Neural cell (in vitro differentiated cells): ENCODE measurements at regions not wholly inside any gene's neighbourhood (a gene's known extent, or its start where the extent isn't known, plus 50 kb on each side); places are given as distances from the start of the nearest gene placed in this dataset.
A peak's percentile ranks its signal among the peaks of the same experiment; 100 is the strongest.

Source experiments
- H2AFZ ChIP-seq: fragments of 200-600, 300-800 bp; sonication (generic), shearing (Covaris generic); 2 replicates; pipeline ENCODE4 v1.6.0; 2014; ENCODE audit warnings: low read depth, mild to moderate bottlenecking, antibody characterized with exemption, low read length, moderate library complexity
- H3F3A ChIP-seq: fragments of 200-600 bp; shearing (Covaris generic); 2 replicates; pipeline ENCODE4 v1.6.1; 2016; ENCODE audit warnings: mild to moderate bottlenecking, moderate library complexity, mixed read lengths, antibody characterized with exemption, low read length; ENCODE audit not compliant: insufficient read depth, poor library complexity, severe bottlenecking
- H3K27ac ChIP-seq: fragments of 200-600, 300-800 bp; sonication (generic), shearing (Covaris generic); 2 replicates; pipeline ENCODE4 v1.5.1; 2014; ENCODE audit warnings: mild to moderate bottlenecking, low read length, moderate library complexity
- H3K27me3 ChIP-seq: fragments of 300-800, 200-600 bp; sonication (generic), shearing (Covaris generic); 2 replicates; pipeline ENCODE4 v1.6.0; 2014; ENCODE audit warnings: mild to moderate bottlenecking, low read depth, low read length, moderate library complexity; ENCODE audit not compliant: insufficient read depth
- H3K36me3 ChIP-seq: fragments of 300-800, 200-600 bp; sonication (generic), shearing (Covaris generic); 2 replicates; pipeline ENCODE4 v1.5.1; 2014; ENCODE audit warnings: mild to moderate bottlenecking, antibody characterized with exemption, low read length, moderate library complexity; ENCODE audit not compliant: insufficient read depth
- H3K4me2 ChIP-seq: fragments of 300-800, 200-600 bp; sonication (generic), shearing (Covaris generic); 2 replicates; pipeline ENCODE4 v1.6.0; 2014; ENCODE audit warnings: mild to moderate bottlenecking, low read length
- H3K4me3 ChIP-seq: fragments of 300-800, 200-600 bp; sonication (generic), shearing (Covaris generic); 2 replicates; pipeline ENCODE4 v1.5.1; 2014; ENCODE audit warnings: mild to moderate bottlenecking, low read length, moderate library complexity
- H3K79me2 ChIP-seq: fragments of 200-600 bp; shearing (Covaris generic); replicated peaks from 2 replicates; pipeline ENCODE4 v1.6.0; 2014; ENCODE audit warnings: mild to moderate bottlenecking, low read length, moderate library complexity; ENCODE audit not compliant: insufficient read depth
- H3K9ac ChIP-seq: fragments of 300-800, 200-600 bp; sonication (generic), shearing (Covaris generic); 2 replicates; pipeline ENCODE4 v1.6.1; 2016; ENCODE audit warnings: mild to moderate bottlenecking, low read length, mixed read lengths
- H3K9me2 ChIP-seq: fragments of 200-600 bp; shearing (Covaris generic); 2 replicates; pipeline ENCODE4 v1.6.1; 2016; ENCODE audit warnings: mild to moderate bottlenecking, low read length, mixed read lengths; ENCODE audit not compliant: insufficient read depth
- H3K9me3 ChIP-seq: fragments of 200-600, 300-800 bp; sonication (generic), shearing (Covaris generic); 2 replicates; pipeline ENCODE4 v1.6.1; 2016; ENCODE audit warnings: mild to moderate bottlenecking, mixed run types, low read length, moderate library complexity, mixed read lengths
- H4K20me1 ChIP-seq: fragments of 200-600 bp; shearing (Covaris generic); 2 replicates; pipeline ENCODE4 v1.6.1; 2016; ENCODE audit warnings: mild to moderate bottlenecking, mixed run types; ENCODE audit not compliant: insufficient read depth
- EP300 ChIP-seq: fragments of 450-650 bp; conservative IDR thresholded peaks from 2 replicates; pipeline ENCODE4 v1.6.1; 2014; ENCODE audit warnings: antibody characterized with exemption, mild to moderate bottlenecking, moderate library complexity; ENCODE audit not compliant: poor library complexity, severe bottlenecking
- MXI1 ChIP-seq: fragments of 450-650 bp; conservative IDR thresholded peaks from 2 replicates; pipeline ENCODE4 v1.6.1; 2014; ENCODE audit warnings: antibody characterized with exemption, mild to moderate bottlenecking; ENCODE audit not compliant: poor library complexity, severe bottlenecking
- POLR2AphosphoS5 ChIP-seq: IDR thresholded peaks from 2 replicates; pipeline ENCODE4 v1.6.1; 2012
- RAD21 ChIP-seq: fragments of 450-650 bp; conservative IDR thresholded peaks from 2 replicates; pipeline ENCODE4 v1.6.1; 2014; ENCODE audit warnings: antibody characterized with exemption, mild to moderate bottlenecking, moderate library complexity
- SMC3 ChIP-seq: fragments of 450-650 bp; conservative IDR thresholded peaks from 2 replicates; pipeline ENCODE4 v1.6.1; 2014; ENCODE audit warnings: antibody characterized with exemption, mild to moderate bottlenecking, moderate library complexity; ENCODE audit not compliant: poor library complexity
- TAF1 ChIP-seq: IDR thresholded peaks from 2 replicates; pipeline ENCODE4 v1.6.1; 2012; ENCODE audit warnings: low read depth
- TF ChIP-seq, protein P1 (sequence below): IDR thresholded peaks from 2 replicates; pipeline ENCODE4 v1.6.1; 2012; ENCODE audit warnings: borderline replicate concordance
- TF ChIP-seq, protein P2 (sequence below): fragments of 450-650 bp; IDR thresholded peaks from 2 replicates; pipeline ENCODE4 v1.5.1; 2014; ENCODE audit warnings: antibody characterized with exemption, mild to moderate bottlenecking, moderate library complexity; ENCODE audit not compliant: poor library complexity, severe bottlenecking

DNA sequence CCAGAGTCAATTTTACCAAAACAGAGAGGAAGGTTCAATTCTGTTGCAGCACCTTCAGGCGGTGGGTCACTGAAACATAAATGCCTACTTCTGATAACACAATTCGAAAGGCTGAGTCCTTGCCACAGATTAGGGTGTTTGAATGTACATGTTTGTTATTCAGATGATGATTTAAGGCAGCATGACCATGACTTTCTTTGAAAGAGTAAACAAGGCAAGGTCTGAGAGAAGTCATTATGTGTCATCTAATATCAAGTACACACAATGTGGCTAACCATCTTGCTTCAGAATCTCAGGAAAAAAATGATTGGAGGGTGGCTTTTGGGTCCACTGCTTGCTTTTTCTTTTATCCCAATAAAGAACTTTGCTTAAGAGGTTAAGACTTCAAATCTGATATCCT is 457.5 kb downstream of the TAF11L14 start:
- Histone ChIP-seq H3K79me2 (no peaks in the 10 kb centered on the region), H2AFZ (no peak overlapping the region), H4K20me1 (no peaks in the 10 kb centered on the region), H3K9ac (no peak overlapping the region), H3K36me3 (no peaks in the 10 kb centered on the region), H3K4me3 (no peak overlapping the region), H3K9me3 (no peaks in the 10 kb centered on the region), H3K4me2 (no peak overlapping the region), H3K9me2 (no peaks in the 10 kb centered on the region), H3K27ac (no peak overlapping the region), H3F3A (no peaks in the 10 kb centered on the region), H3K27me3 (no peaks in the 10 kb centered on the region)
- TF ChIP-seq MXI1 (no peak), POLR2AphosphoS5 (no peak), TAF1 (no peak), RAD21 (no peak), EP300 (no peak)
- TF ChIP-seq, protein P1, sequence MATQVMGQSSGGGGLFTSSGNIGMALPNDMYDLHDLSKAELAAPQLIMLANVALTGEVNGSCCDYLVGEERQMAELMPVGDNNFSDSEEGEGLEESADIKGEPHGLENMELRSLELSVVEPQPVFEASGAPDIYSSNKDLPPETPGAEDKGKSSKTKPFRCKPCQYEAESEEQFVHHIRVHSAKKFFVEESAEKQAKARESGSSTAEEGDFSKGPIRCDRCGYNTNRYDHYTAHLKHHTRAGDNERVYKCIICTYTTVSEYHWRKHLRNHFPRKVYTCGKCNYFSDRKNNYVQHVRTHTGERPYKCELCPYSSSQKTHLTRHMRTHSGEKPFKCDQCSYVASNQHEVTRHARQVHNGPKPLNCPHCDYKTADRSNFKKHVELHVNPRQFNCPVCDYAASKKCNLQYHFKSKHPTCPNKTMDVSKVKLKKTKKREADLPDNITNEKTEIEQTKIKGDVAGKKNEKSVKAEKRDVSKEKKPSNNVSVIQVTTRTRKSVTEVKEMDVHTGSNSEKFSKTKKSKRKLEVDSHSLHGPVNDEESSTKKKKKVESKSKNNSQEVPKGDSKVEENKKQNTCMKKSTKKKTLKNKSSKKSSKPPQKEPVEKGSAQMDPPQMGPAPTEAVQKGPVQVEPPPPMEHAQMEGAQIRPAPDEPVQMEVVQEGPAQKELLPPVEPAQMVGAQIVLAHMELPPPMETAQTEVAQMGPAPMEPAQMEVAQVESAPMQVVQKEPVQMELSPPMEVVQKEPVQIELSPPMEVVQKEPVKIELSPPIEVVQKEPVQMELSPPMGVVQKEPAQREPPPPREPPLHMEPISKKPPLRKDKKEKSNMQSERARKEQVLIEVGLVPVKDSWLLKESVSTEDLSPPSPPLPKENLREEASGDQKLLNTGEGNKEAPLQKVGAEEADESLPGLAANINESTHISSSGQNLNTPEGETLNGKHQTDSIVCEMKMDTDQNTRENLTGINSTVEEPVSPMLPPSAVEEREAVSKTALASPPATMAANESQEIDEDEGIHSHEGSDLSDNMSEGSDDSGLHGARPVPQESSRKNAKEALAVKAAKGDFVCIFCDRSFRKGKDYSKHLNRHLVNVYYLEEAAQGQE, result no peak
- TF ChIP-seq, protein P2, sequence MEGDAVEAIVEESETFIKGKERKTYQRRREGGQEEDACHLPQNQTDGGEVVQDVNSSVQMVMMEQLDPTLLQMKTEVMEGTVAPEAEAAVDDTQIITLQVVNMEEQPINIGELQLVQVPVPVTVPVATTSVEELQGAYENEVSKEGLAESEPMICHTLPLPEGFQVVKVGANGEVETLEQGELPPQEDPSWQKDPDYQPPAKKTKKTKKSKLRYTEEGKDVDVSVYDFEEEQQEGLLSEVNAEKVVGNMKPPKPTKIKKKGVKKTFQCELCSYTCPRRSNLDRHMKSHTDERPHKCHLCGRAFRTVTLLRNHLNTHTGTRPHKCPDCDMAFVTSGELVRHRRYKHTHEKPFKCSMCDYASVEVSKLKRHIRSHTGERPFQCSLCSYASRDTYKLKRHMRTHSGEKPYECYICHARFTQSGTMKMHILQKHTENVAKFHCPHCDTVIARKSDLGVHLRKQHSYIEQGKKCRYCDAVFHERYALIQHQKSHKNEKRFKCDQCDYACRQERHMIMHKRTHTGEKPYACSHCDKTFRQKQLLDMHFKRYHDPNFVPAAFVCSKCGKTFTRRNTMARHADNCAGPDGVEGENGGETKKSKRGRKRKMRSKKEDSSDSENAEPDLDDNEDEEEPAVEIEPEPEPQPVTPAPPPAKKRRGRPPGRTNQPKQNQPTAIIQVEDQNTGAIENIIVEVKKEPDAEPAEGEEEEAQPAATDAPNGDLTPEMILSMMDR, result no peak

DNA sequence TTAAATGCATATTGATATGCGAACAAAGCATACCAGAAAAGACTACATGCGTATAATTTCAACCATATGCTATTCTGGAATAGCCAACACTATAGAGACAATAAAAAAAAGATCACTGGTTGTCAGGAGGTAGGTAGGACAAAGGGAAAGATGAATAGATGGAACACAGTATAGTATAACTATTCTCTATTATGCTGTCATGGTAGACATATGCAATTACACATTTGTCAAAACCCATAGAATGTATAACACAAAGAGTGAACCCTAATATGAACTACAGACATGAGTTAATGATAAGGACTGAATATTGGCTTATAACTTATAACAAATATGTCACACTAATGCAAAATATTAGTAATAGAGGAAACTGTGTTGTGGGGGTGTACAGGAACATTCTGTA is 460.8 kb downstream of the TAF11L14 start:
- no peaks in the 10 kb centered on the region for H3K36me3 ChIP-seq
- H3F3A ChIP-seq, result no peaks in the 10 kb centered on the region
- H3K79me2 ChIP-seq, result no peaks in the 10 kb centered on the region
- H3K27me3 ChIP-seq, result no peaks in the 10 kb centered on the region
- no peak overlapping the region for H2AFZ ChIP-seq
- H3K9me2 ChIP-seq, result no peaks in the 10 kb centered on the region
- H3K4me2 ChIP-seq, result no peak overlapping the region
- no peak overlapping the region for H3K4me3 ChIP-seq
- H3K27ac ChIP-seq, result peak overlapping the region; percentile 15
- no peaks in the 10 kb centered on the region for H4K20me1 ChIP-seq
- no peak overlapping the region for H3K9ac ChIP-seq
- no peaks in the 10 kb centered on the region for H3K9me3 ChIP-seq
- TF ChIP-seq, protein P1, result no peak
- no peak for TF ChIP-seq MXI1
- TF ChIP-seq TAF1, result no peak
- TF ChIP-seq SMC3, result peak; percentile 14
- peak; percentile 68 for TF ChIP-seq POLR2AphosphoS5
- TF ChIP-seq RAD21, result no peak
- TF ChIP-seq, protein P2, result no peak
- peak; percentile 88 for TF ChIP-seq EP300
